Omental fat pad (tissue), 3 donors: ENCODE measurements at regions not wholly inside any gene's neighbourhood (a gene's known extent, or its start where the extent isn't known, plus 50 kb on each side); places are given as distances from the start of the nearest gene placed in this dataset.

Experiments
- ATAC-seq: fragments of 150-250 bp; one replicate; pipeline ENCODE4 v1.9.1; 2016; ENCODE audit warnings: mild to moderate bottlenecking, moderate library complexity; ENCODE audit not compliant: low FRiP score
- DNase-seq: peaks from one replicate; pipeline ENCODE4 v3.0.0-alpha.2; 2019; ENCODE audit warnings: low spot score
- CTCF ChIP-seq, 3 donors: fragments of 450-650 bp; IDR thresholded peaks; one replicate each; pipeline ENCODE4 v1.5.1; 2016 to 2017; ENCODE audit warnings: antibody characterized with exemption in 3 of 3, mild to moderate bottlenecking in 3 of 3, moderate library complexity in 2 of 3

- TF ChIP-seq CTCF (IDR thresholded peaks at IDR 0.05), result no peak
- ATAC-seq (no peak), DNase-seq (no peak)
Measured at GRCh38 chr10:52977581-52977980, 205.0 kb upstream of the MBL2 start.

- no peak for ATAC-seq
- TF ChIP-seq CTCF (IDR thresholded peaks at IDR 0.05), result no peak
- DNase-seq, result no peak
Measured at GRCh38 chr10:52967806-52968795, 195.5 kb upstream of the MBL2 start.

GRCh38 chr10:52966904-52967303, 194.3 kb upstream of the MBL2 start:
- ATAC-seq (no peak), DNase-seq (no peak)
- TF ChIP-seq CTCF (IDR thresholded peaks at IDR 0.05), result no peak

- TF ChIP-seq CTCF (IDR thresholded peaks at IDR 0.05), result no peak
- DNase-seq (no peak), ATAC-seq (no peak)
Measured at GRCh38 chr10:52965938-52966401, 193.4 kb upstream of the MBL2 start.

GRCh38 chr10:52965509-52965908, 192.9 kb upstream of the MBL2 start:
- no peak for DNase-seq
- no peak for TF ChIP-seq CTCF (IDR thresholded peaks at IDR 0.05)
- no peak for ATAC-seq

- ATAC-seq, result no peak
- no peak for DNase-seq
- TF ChIP-seq CTCF (IDR thresholded peaks at IDR 0.05), result no peak
Measured at GRCh38 chr10:52961323-52961722, 188.7 kb upstream of the MBL2 start.

- no peak for TF ChIP-seq CTCF (IDR thresholded peaks at IDR 0.05)
- DNase-seq (no peak), ATAC-seq (no peak)
Measured at GRCh38 chr10:52959810-52960209, 187.2 kb upstream of the MBL2 start.
